H1 (cell line): ENCODE measurements at regions not wholly inside any gene's neighbourhood (a gene's known extent, or its start where the extent isn't known, plus 50 kb on each side); places are given as distances from the start of the nearest gene placed in this dataset.

Source experiments
- JUND ChIP-seq: IDR thresholded peaks from 2 replicates; pipeline ENCODE4 v1.6.1; 2011; ENCODE audit warnings: mild to moderate bottlenecking, improper control_type of control experiment, low read length
- TEAD4 ChIP-seq: IDR thresholded peaks from 2 replicates; pipeline ENCODE4 v1.6.1; 2012; ENCODE audit warnings: low read depth, low read length, inconsistent platforms, mixed read lengths

DNA sequence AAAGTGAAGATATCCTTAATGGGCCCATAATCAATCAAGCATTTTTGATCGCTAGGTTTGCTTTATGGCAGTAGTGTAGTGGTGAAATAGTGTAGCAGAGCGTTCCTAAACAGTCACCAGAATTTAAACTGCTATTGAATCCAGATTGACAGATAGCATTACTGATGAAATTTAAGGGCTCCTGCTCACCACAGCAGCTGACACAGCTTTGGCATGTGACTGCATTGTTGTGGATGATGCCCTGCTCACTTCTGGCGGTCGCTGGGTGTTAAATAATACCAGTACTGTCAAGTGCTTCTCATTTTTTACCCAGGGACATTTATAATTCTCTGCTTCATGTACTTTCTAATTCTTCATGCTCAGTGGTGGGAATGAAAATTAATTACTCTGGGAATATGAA lies 102.0 kb upstream of the ARHGAP24 start (continued):
- no peak for TF ChIP-seq JUND
- TF ChIP-seq TEAD4 = no peak
